RPMI8226 (cell line): ENCODE measurements at regions not wholly inside any gene's neighbourhood (a gene's known extent, or its start where the extent isn't known, plus 50 kb on each side); places are given as distances from the start of the nearest gene placed in this dataset.
A peak's percentile ranks its signal among the peaks of the same experiment; 100 is the strongest.

ENCODE experiments used
- DNase-seq: peaks from one replicate; pipeline ENCODE4 v3.0.0-alpha.2; 2015

GRCh38 chr5:81914696-81915095 is 57.1 kb upstream of the ATG10 start:
- DNase-seq = no peak

GRCh38 chr5:81912933-81913332 is 58.9 kb upstream of the ATG10 start:
- no peak for DNase-seq

GRCh38 chr5:81909677-81910076 is 62.1 kb upstream of the ATG10 start:
- DNase-seq = peak; percentile 31

GRCh38 chr5:81908771-81909170 is 63.1 kb upstream of the ATG10 start:
- no peak for DNase-seq

- no peak for DNase-seq
Measured at GRCh38 chr5:81908044-81908443, 63.8 kb upstream of the ATG10 start.

- DNase-seq = no peak
Measured at GRCh38 chr5:81907012-81907635, 64.7 kb upstream of the ATG10 start.

- no peak for DNase-seq
Measured at GRCh38 chr5:81906086-81906485, 65.7 kb upstream of the ATG10 start.

GRCh38 chr5:81904861-81905260 is 67.0 kb upstream of the ATG10 start:
- no peak for DNase-seq

- no peak for DNase-seq
Measured at GRCh38 chr5:81904166-81904565, 67.7 kb upstream of the ATG10 start.

- no peak for DNase-seq
Measured at GRCh38 chr5:81901586-81901985, 70.2 kb upstream of the ATG10 start.

- no peak for DNase-seq
Measured at GRCh38 chr5:81899123-81899522, 72.7 kb upstream of the ATG10 start.

- DNase-seq = no peak
Measured at GRCh38 chr5:81898403-81898802, 73.4 kb upstream of the ATG10 start.

GRCh38 chr5:81896764-81897163 is 75.1 kb upstream of the ATG10 start:
- no peak for DNase-seq

GRCh38 chr5:81895307-81895706 is 76.5 kb upstream of the ATG10 start:
- no peak for DNase-seq

GRCh38 chr5:81893961-81894360 is 77.9 kb upstream of the ATG10 start:
- no peak for DNase-seq

- no peak for DNase-seq
Measured at GRCh38 chr5:81884871-81885270, 87.0 kb upstream of the ATG10 start.

GRCh38 chr5:81883371-81883770 is 88.5 kb upstream of the ATG10 start:
- no peak for DNase-seq

GRCh38 chr5:81881595-81881994 is 90.2 kb upstream of the ATG10 start:
- DNase-seq = no peak

GRCh38 chr5:81879936-81880335 is 91.9 kb upstream of the ATG10 start:
- no peak for DNase-seq

GRCh38 chr5:81878333-81878732 is 93.5 kb upstream of the ATG10 start:
- no peak for DNase-seq

- DNase-seq = no peak
Measured at GRCh38 chr5:81866994-81867393, 104.8 kb upstream of the ATG10 start.

GRCh38 chr5:81860778-81861177 is 109.9 kb upstream of the SSBP2 start:
- DNase-seq = no peak

- DNase-seq = no peak
Measured at GRCh38 chr5:81859624-81860023, 108.7 kb upstream of the SSBP2 start.

GRCh38 chr5:81856948-81857928 is 106.3 kb upstream of the SSBP2 start:
- peak; percentile 98 for DNase-seq
